ENCODE measurements at regions not wholly inside any gene's neighbourhood (a gene's known extent, or its start where the extent isn't known, plus 50 kb on each side); places are given as distances from the start of the nearest gene placed in this dataset.

GRCh38 chr4:11158971-11159370 is 269.7 kb downstream of the HS3ST1 start:
- no peaks in the 10 kb centered on the region for H3K36me3 ChIP-seq (ENCODE audit: control insufficient read depth in 2 of 4, insufficient read depth in 4 of 4, low read length in 3 of 4)
- H4K91ac ChIP-seq (replicated peaks; ENCODE audit: insufficient read length, low read length) = no peak overlapping the region
- H2BK120ac ChIP-seq (replicated peaks; ENCODE audit: low read depth, low read length) = no peak overlapping the region
- H3K23ac ChIP-seq (ENCODE audit: insufficient read length) = no peak overlapping the region
- H3K9ac ChIP-seq (replicated peaks in 1 of 4; ENCODE audit: extremely low read depth in 1 of 4, low read depth in 3 of 4, low read length in 3 of 4) = no peak overlapping the region
- no peaks in the 10 kb centered on the region for H3K79me2 ChIP-seq (ENCODE audit: control insufficient read depth in 1 of 2, insufficient read depth in 2 of 2, low read length in 2 of 2)
- no peak overlapping the region for H2AFZ ChIP-seq (ENCODE audit: low read length)
- H3K9me3 ChIP-seq (ENCODE audit: insufficient read depth in 2 of 2, low read depth in 1 of 2, low read length in 1 of 2) = no peaks in the 10 kb centered on the region
- H3K27me3 ChIP-seq (replicated peaks in 1 of 4; ENCODE audit: control insufficient read depth in 3 of 4, extremely low read depth in 1 of 4, insufficient read depth in 3 of 4, low read length in 3 of 4) = no peaks in the 10 kb centered on the region
- no peak overlapping the region for H2BK5ac ChIP-seq (ENCODE audit: low read depth, low read length)
- H4K8ac ChIP-seq (ENCODE audit: extremely low read depth, insufficient read depth, low read length) = no peak overlapping the region
- no peak overlapping the region for H3K18ac ChIP-seq (ENCODE audit: extremely low read depth, low read length)
- H3K56ac ChIP-seq (replicated peaks; ENCODE audit: insufficient read length, low read depth, low read length) = no peak overlapping the region
- DNase-seq (ENCODE audit: low read depth in 1 of 2, low spot score in 2 of 2) (no peak), FAIRE-seq (no peak)
- no peak overlapping the region for H3K14ac ChIP-seq (ENCODE audit: insufficient read length)
- H3K79me1 ChIP-seq (ENCODE audit: low read depth, low read length) = no peaks in the 10 kb centered on the region
- no peak overlapping the region for H3K4me2 ChIP-seq (ENCODE audit: insufficient read depth in 1 of 2, low read depth in 2 of 2, low read length in 2 of 2)
- no peak overlapping the region for H2BK15ac ChIP-seq (ENCODE audit: low read length)
- no peak overlapping the region for H3K4me3 ChIP-seq (ENCODE audit: extremely low read depth in 1 of 4, insufficient read depth in 2 of 4, low read depth in 3 of 4, low read length in 4 of 4)
- POLR2A ChIA-PET (ENCODE audit: partially characterized antibody) = interaction anchor here (0.7 kb wide), 1 partner anchor 335 kb away, joined by 4 read pairs; no protein-coding TSS in a partner anchor
- H4K5ac ChIP-seq (ENCODE audit: insufficient read length, low read depth, low read length) = no peak overlapping the region
- H2AK5ac ChIP-seq (ENCODE audit: low read depth, low read length) = no peak overlapping the region
- CTCF ChIA-PET (ENCODE audit: partially characterized antibody) = interaction anchor here (0.7 to 0.8 kb wide), 3 partner anchors 13 to 271 kb away, joined by 3 read pairs; no protein-coding TSS in a partner anchor
- H3K4ac ChIP-seq (replicated peaks; ENCODE audit: insufficient read length, low read depth, low read length) = no peak overlapping the region
- H4K20me1 ChIP-seq (replicated peaks in 1 of 2; ENCODE audit: control insufficient read depth in 1 of 2, insufficient read depth in 2 of 2, low read length in 2 of 2) = no peaks in the 10 kb centered on the region
- H3K23me2 ChIP-seq (ENCODE audit: low read depth, low read length) = no peaks in the 10 kb centered on the region
- H3K27ac ChIP-seq (ENCODE audit: low read depth, low read length) = no peak overlapping the region
- H2BK20ac ChIP-seq (ENCODE audit: low read length) = no peak overlapping the region
- no peak overlapping the region for H2BK12ac ChIP-seq (ENCODE audit: low read depth, low read length)
- H3K4me1 ChIP-seq (replicated peaks in 1 of 4; ENCODE audit: control insufficient read depth in 3 of 4, insufficient read depth in 4 of 4, low read length in 3 of 4) = peaks cover 0 to 3% (median 0%) of the 10 kb centered on the region in 4 experiments; a peak in 1 of 7 replicates
- 94% methylated on average over 1 of the region's 1 CpG; no CpG with 5 or more reads in 1 of the 2 experiments for WGBS, 2 experiments (ENCODE audit: extremely low coverage in 1 of 2, insufficient coverage in 1 of 2, insufficient read length in 1 of 2, insufficient replicate concordance in 2 of 2, low coverage in 1 of 2, low lambda C conversion rate in 2 of 2, missing lambda C conversion rate in 1 of 2)
- TF ChIP-seq SP2 (IDR thresholded peaks at IDR 0.05; ENCODE audit: low read length) (no peak), EP300 (IDR thresholded peaks at IDR 0.05; ENCODE audit: borderline replicate concordance in 1 of 2, low read depth in 2 of 2, low read length in 2 of 2) (no peak), GTF2F1 (IDR thresholded peaks at IDR 0.05; ENCODE audit: borderline replicate concordance, low read depth, low read length) (no peak), SRF (IDR thresholded peaks at IDR 0.05; ENCODE audit: low read depth, low read length) (no peak), TBP (IDR thresholded peaks at IDR 0.05; ENCODE audit: low read depth, low read length) (no peak), TAF1 (IDR thresholded peaks at IDR 0.05; ENCODE audit: low read depth, low read length) (no peak), CHD2 (IDR thresholded peaks at IDR 0.05; ENCODE audit: low read length) (no peak), ATF3 (IDR thresholded peaks at IDR 0.05; ENCODE audit: insufficient read depth, low read depth, low read length) (no peak), EZH2 (IDR thresholded peaks at IDR 0.05; ENCODE audit: low read depth, low read length, severe bottlenecking) (no peak), ZNF274 (IDR thresholded peaks at IDR 0.05; ENCODE audit: borderline replicate concordance, extremely low read depth, low read length) (no peak), CHD1 (IDR thresholded peaks at IDR 0.05; ENCODE audit: low read depth, low read length) (no peak), POU5F1 (IDR thresholded peaks at IDR 0.05; ENCODE audit: low read depth, low read length) (no peak), YY1 (IDR thresholded peaks at IDR 0.05; ENCODE audit: low read depth, low read length) (no peak), MAFK (IDR thresholded peaks at IDR 0.05; ENCODE audit: low read depth, low read length) (no peak), TCF12 (IDR thresholded peaks at IDR 0.05; ENCODE audit: low read depth, low read length) (no peak)

Data from H1 (cell line).